CD8-positive, alpha-beta memory T cell (primary cell): ENCODE measurements at regions not wholly inside any gene's neighbourhood (a gene's known extent, or its start where the extent isn't known, plus 50 kb on each side); places are given as distances from the start of the nearest gene placed in this dataset.

Experiments used
- CTCF ChIA-PET: fragments of 350-600 bp; sonication (Branson Sonifier 250); formaldehyde crosslinking; loops from one replicate; lab custom pipeline; 2021; ENCODE audit warnings: antibody characterized with exemption; lab: Charles Lee
- POLR2A ChIA-PET: fragments of 350-600 bp; sonication (Branson Sonifier 250); formaldehyde crosslinking; loops from one replicate; lab custom pipeline; 2021; ENCODE audit warnings: antibody characterized with exemption; lab: Charles Lee
- DNase-seq, 5 donors: peaks; one replicate each; pipeline versions ENCODE4 v3.0.0 to v3.0.0-alpha.2; 2020 to 2022; ENCODE audit warnings: mixed read lengths in 1 of 5
- H3K27ac ChIP-seq: one replicate; pipeline ENCODE4 v1.7.0; 2013; ENCODE audit warnings: low read depth, mild to moderate bottlenecking, low read length, moderate library complexity
- H3K27me3 ChIP-seq: 2 replicates; pipeline ENCODE4 v1.7.0; 2013; ENCODE audit warnings: low read length, mild to moderate bottlenecking; ENCODE audit not compliant: insufficient read depth, poor library complexity, severe bottlenecking
- H3K36me3 ChIP-seq: 2 replicates; pipeline ENCODE4 v1.7.0; 2013; ENCODE audit warnings: mild to moderate bottlenecking, low read length, moderate library complexity; ENCODE audit not compliant: insufficient read depth
- H3K4me1 ChIP-seq: 2 replicates; pipeline ENCODE4 v1.7.0; 2013; ENCODE audit warnings: mild to moderate bottlenecking, low read length, moderate library complexity; ENCODE audit not compliant: insufficient read depth
- H3K4me3 ChIP-seq: 2 replicates; pipeline ENCODE4 v1.7.0; 2013; ENCODE audit warnings: mild to moderate bottlenecking, low read length
- H3K9me3 ChIP-seq: 2 replicates; pipeline ENCODE4 v1.7.0; 2013; ENCODE audit warnings: mild to moderate bottlenecking, low read length
- H3K27ac Mint-ChIP-seq, 8 donors: one replicate each; pipeline ENCODE4 v1.8.0; 2020 to 2021; ENCODE audit warnings: mixed read lengths in 8 of 8, mild to moderate bottlenecking in 6 of 8, inconsistent platforms in 3 of 8, moderate library complexity in 3 of 8
- H3K27me3 Mint-ChIP-seq, 2 donors: one replicate each; pipeline ENCODE4 v1.8.0; 2020 to 2021; ENCODE audit warnings: mixed read lengths in 2 of 2, mild to moderate bottlenecking in 1 of 2, moderate library complexity in 1 of 2
- H3K36me3 Mint-ChIP-seq, 3 donors: one replicate each; pipeline ENCODE4 v1.8.0; 2020 to 2021; ENCODE audit warnings: mixed read lengths in 3 of 3, inconsistent platforms in 1 of 3, mild to moderate bottlenecking in 1 of 3
- H3K4me1 Mint-ChIP-seq, 3 donors: one replicate each; pipeline ENCODE4 v1.8.0; 2020 to 2021; ENCODE audit warnings: mixed read lengths in 3 of 3, inconsistent platforms in 1 of 3, mild to moderate bottlenecking in 1 of 3
- H3K4me3 Mint-ChIP-seq, 7 donors: one replicate each; pipeline ENCODE4 v1.8.0; 2020 to 2021; ENCODE audit warnings: mixed read lengths in 7 of 7, mild to moderate bottlenecking in 6 of 7, moderate library complexity in 4 of 7, inconsistent platforms in 2 of 7
- H3K9me3 Mint-ChIP-seq, 5 donors: one replicate each; pipeline ENCODE4 v1.8.0; 2020 to 2022; ENCODE audit warnings: mixed read lengths in 5 of 5, mild to moderate bottlenecking in 3 of 5, moderate library complexity in 2 of 5, inconsistent platforms in 1 of 5

DNA sequence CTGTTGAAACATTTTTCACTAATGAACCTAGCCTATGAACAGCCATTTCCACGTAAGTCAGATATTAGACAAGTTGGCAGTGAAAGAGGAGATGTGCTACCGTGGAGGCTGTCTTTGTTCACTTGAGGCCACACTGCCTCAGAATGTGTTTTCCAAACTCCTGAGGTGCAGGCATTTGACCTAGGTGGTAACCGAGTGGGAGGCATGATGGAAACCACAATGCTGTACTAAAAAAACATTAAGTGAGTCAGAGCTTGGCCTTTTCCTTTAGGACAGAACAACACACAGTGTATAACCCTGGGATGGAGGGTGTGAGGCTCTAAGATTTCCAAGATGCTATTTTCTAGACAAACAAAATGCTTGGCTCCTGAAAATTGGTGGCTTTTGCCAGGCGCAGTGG, 406.3 kb downstream of the SOX2 start:
- no peaks in the 10 kb centered on the region for H3K27me3 ChIP-seq
- no peaks in the 10 kb centered on the region for H3K27me3 Mint-ChIP-seq
- H3K36me3 Mint-ChIP-seq = no peaks in the 10 kb centered on the region
- POLR2A ChIA-PET = no interaction called here
- DNase-seq = no peak
- no peaks in the 10 kb centered on the region for H3K36me3 ChIP-seq
- H3K27ac ChIP-seq = no peak overlapping the region
- no peak overlapping the region for H3K4me3 Mint-ChIP-seq
- H3K4me1 Mint-ChIP-seq = no peaks in the 10 kb centered on the region
- no peaks in the 10 kb centered on the region for H3K4me1 ChIP-seq
- H3K4me3 ChIP-seq = no peak overlapping the region
- CTCF ChIA-PET = no interaction called here
- H3K9me3 Mint-ChIP-seq = peaks cover 0 to 2% (median 0%) of the 10 kb centered on the region in 5 donors
- H3K27ac Mint-ChIP-seq = no peak overlapping the region
- no peaks in the 10 kb centered on the region for H3K9me3 ChIP-seq

DNA sequence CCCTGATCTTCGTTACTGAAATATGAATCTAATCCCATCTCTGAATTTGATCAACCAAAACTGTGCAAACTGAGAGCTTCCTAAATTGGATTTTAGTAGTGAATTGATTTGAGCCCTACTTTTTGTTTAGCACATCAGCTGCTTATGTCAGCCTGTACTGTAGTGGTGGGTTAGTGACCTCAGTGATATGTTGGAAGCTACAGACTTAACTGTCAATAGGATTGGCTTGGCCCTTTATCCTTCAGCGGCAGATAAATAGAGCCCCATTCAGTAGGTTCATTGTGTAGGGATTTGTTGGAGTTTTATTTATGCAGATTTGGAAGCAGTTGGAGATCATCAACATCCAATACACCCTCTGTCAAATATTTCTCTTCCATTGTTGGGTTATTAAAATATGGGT, 409.7 kb downstream of the SOX2 start:
- DNase-seq = no peak
- CTCF ChIA-PET = no interaction called here
- H3K27me3 ChIP-seq = no peaks in the 10 kb centered on the region
- H3K36me3 Mint-ChIP-seq = no peaks in the 10 kb centered on the region
- H3K27me3 Mint-ChIP-seq = no peaks in the 10 kb centered on the region
- no peaks in the 10 kb centered on the region for H3K4me1 Mint-ChIP-seq
- H3K36me3 ChIP-seq = no peaks in the 10 kb centered on the region
- H3K4me1 ChIP-seq = no peaks in the 10 kb centered on the region
- H3K27ac ChIP-seq = no peak overlapping the region
- no peak overlapping the region for H3K4me3 ChIP-seq
- no peaks in the 10 kb centered on the region for H3K9me3 ChIP-seq
- H3K27ac Mint-ChIP-seq = no peak overlapping the region
- peaks cover 0 to 4% (median 0%) of the 10 kb centered on the region in 5 donors for H3K9me3 Mint-ChIP-seq
- POLR2A ChIA-PET = no interaction called here
- H3K4me3 Mint-ChIP-seq = no peak overlapping the region

DNA sequence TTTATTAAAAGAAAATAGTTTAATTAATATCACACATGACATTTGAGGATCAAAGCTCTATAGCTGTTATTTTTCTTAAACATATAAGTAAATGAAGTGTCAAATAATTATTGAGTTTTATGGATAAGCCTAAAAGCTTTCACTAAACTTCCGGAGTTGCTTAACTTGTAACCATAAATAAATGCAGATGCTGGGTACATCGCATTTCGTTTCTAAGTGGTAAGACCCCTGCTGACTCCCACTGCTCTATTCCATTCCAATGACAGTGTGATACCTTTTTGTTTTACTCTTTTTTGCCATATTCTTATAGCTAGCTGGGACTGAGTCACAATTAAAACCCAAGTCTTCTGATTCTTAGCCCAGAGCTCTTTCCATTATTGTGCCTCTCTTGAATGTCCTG, 411.1 kb downstream of the SOX2 start:
- Histone ChIP-seq H3K4me1 (no peaks in the 10 kb centered on the region), H3K4me3 (no peak overlapping the region), H3K36me3 (no peaks in the 10 kb centered on the region), H3K27me3 (no peaks in the 10 kb centered on the region), H3K27ac (no peak overlapping the region), H3K9me3 (no peaks in the 10 kb centered on the region)
- Mint-ChIP-seq H3K9me3 (peaks cover 0 to 4% (median 2%) of the 10 kb centered on the region in 5 donors), H3K36me3 (no peaks in the 10 kb centered on the region), H3K27ac (no peak overlapping the region), H3K4me1 (no peaks in the 10 kb centered on the region), H3K27me3 (no peaks in the 10 kb centered on the region), H3K4me3 (no peak overlapping the region)
- ChIA-PET POLR2A (no interaction called here), CTCF (no interaction called here)
- no peak for DNase-seq

DNA sequence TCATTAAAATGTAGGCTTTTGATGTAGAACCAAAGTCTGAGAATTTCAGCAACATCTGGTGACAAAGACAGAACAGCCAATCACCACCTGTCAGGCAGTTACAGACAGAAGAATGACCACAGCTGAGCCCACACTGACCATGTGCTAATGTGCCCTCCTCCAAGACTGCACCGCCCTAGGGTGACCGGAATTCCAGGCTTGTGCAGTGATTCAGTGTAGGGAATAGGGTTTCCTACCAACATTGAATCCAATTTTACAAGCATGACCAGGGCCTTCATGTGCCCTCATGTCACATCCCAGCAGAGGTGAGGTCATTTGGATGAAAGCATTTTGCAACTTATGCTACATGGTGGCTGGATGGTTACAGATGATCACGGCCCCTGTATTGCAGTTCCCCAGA, 412.5 kb downstream of the SOX2 start:
- H3K9me3 ChIP-seq = no peaks in the 10 kb centered on the region
- no peak overlapping the region for H3K4me3 Mint-ChIP-seq
- no peak overlapping the region for H3K27ac ChIP-seq
- no peaks in the 10 kb centered on the region for H3K27me3 Mint-ChIP-seq
- no peak for DNase-seq
- no peaks in the 10 kb centered on the region for H3K27me3 ChIP-seq
- no peak overlapping the region for H3K4me3 ChIP-seq
- no peaks in the 10 kb centered on the region for H3K4me1 ChIP-seq
- H3K4me1 Mint-ChIP-seq = no peaks in the 10 kb centered on the region
- peaks cover 0 to 4% (median 2%) of the 10 kb centered on the region in 5 donors for H3K9me3 Mint-ChIP-seq
- no peaks in the 10 kb centered on the region for H3K36me3 Mint-ChIP-seq
- ChIA-PET CTCF (no interaction called here), POLR2A (no interaction called here)
- no peak overlapping the region for H3K27ac Mint-ChIP-seq
- H3K36me3 ChIP-seq = no peaks in the 10 kb centered on the region

DNA sequence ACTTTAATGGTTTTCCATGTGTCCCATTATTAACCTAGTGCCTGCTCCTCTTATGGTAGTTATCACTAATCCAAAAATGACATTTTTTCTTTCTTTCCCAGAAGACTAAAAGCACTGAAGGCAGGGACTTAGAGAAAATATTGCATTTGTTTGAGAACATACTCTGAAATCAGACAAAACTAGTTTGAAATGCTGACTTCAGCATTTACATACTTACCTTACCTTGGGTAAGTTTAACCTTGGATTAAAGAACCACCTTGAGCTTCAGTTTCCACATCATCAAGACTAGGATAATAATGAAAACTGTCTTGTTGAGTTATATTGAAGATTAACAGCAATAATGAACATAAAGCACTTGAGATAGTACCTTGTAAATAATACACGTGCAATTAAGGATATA, 413.0 kb downstream of the SOX2 start:
- Mint-ChIP-seq H3K4me3 (no peak overlapping the region), H3K27me3 (no peaks in the 10 kb centered on the region), H3K36me3 (no peaks in the 10 kb centered on the region), H3K4me1 (no peaks in the 10 kb centered on the region), H3K27ac (no peak overlapping the region), H3K9me3 (peaks cover 0 to 4% (median 2%) of the 10 kb centered on the region in 5 donors)
- ChIA-PET POLR2A (no interaction called here), CTCF (no interaction called here)
- H3K27me3 ChIP-seq = no peaks in the 10 kb centered on the region
- H3K36me3 ChIP-seq = no peaks in the 10 kb centered on the region
- no peak overlapping the region for H3K4me3 ChIP-seq
- H3K4me1 ChIP-seq = no peaks in the 10 kb centered on the region
- DNase-seq = no peak
- no peak overlapping the region for H3K27ac ChIP-seq
- no peaks in the 10 kb centered on the region for H3K9me3 ChIP-seq

DNA sequence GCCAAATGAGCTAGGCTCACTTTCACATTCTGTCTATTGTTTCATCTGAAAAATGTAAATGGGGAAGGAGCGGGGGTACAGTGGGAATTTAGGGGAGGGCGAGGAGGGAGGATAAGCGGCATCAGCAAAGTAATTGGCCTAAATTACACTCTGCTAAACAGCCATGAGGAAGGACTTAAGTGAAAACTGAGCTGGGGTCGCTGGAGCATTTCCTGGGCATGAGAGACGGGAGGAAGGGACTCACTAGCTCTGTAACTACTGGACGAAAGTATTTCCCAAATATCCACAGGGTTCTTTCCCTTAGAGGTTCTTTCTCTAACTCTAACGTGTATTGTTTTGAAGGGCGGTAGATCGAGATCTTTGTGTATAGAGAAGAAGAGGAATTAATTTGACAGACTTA, 418.0 kb downstream of the SOX2 start:
- ChIA-PET POLR2A (no interaction called here), CTCF (no interaction called here)
- Mint-ChIP-seq H3K4me3 (no peak overlapping the region), H3K27me3 (no peaks in the 10 kb centered on the region), H3K36me3 (no peaks in the 10 kb centered on the region), H3K9me3 (peaks cover 0 to 4% (median 0%) of the 10 kb centered on the region in 5 donors), H3K4me1 (no peaks in the 10 kb centered on the region), H3K27ac (no peak overlapping the region)
- Histone ChIP-seq H3K27ac (no peak overlapping the region), H3K27me3 (no peaks in the 10 kb centered on the region), H3K36me3 (no peaks in the 10 kb centered on the region), H3K4me1 (no peaks in the 10 kb centered on the region), H3K9me3 (no peaks in the 10 kb centered on the region), H3K4me3 (no peak overlapping the region)
- no peak for DNase-seq

DNA sequence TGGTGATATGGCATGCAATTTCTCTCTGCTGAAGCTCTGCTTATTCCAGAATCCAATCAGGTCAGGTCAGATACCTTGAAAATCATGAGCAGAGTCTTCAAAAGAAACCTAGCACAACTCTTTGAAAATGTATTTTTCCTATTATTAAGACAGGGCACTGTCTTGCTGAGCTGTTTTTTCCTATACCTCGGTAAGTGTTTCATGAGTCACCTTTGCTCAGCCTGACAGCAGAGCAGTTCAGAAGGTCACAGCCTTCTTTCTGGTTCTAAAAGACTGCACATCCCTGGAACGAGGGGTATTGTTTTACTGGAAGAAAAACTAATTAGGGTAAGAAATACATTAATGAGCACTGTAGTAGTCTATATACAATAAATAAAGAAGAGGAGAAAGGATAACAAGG, 422.0 kb downstream of the SOX2 start:
- no peaks in the 10 kb centered on the region for H3K27me3 ChIP-seq
- DNase-seq = no peak
- H3K36me3 ChIP-seq = no peaks in the 10 kb centered on the region
- H3K4me1 ChIP-seq = no peaks in the 10 kb centered on the region
- no peaks in the 10 kb centered on the region for H3K9me3 Mint-ChIP-seq
- H3K36me3 Mint-ChIP-seq = no peaks in the 10 kb centered on the region
- no peak overlapping the region for H3K27ac Mint-ChIP-seq
- H3K4me3 ChIP-seq = no peak overlapping the region
- H3K27me3 Mint-ChIP-seq = no peaks in the 10 kb centered on the region
- no peaks in the 10 kb centered on the region for H3K4me1 Mint-ChIP-seq
- no peak overlapping the region for H3K27ac ChIP-seq
- CTCF ChIA-PET = no interaction called here
- H3K4me3 Mint-ChIP-seq = no peak overlapping the region
- no peaks in the 10 kb centered on the region for H3K9me3 ChIP-seq
- POLR2A ChIA-PET = no interaction called here

DNA sequence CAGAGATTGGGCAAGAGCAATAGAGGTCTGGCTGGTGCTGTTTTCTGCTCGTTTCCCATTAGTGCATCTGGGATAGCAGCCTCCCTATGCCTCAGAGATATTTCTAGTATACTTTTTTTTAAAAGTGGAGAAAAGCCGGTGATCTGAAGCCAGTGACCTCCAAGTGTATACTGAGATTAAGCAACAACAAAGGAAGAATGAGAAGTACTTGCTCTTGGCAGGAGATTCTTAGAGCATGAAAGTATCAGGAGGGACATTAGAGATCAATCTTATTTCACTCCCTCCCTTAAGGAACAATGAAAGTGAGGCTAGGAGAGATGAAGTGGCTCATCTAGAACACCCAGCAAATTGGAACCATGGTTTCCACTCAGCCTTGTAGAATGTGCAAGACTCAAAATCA, 423.3 kb downstream of the SOX2 start:
- no peak overlapping the region for H3K4me3 ChIP-seq
- H3K27me3 Mint-ChIP-seq = no peaks in the 10 kb centered on the region

More for the DNA sequence above, 423.3 kb downstream of the SOX2 start:
- no peaks in the 10 kb centered on the region for H3K27me3 ChIP-seq
- no peak for DNase-seq
- H3K9me3 ChIP-seq = no peaks in the 10 kb centered on the region
- no peaks in the 10 kb centered on the region for H3K4me1 ChIP-seq
- Mint-ChIP-seq H3K4me3 (no peak overlapping the region), H3K4me1 (no peaks in the 10 kb centered on the region), H3K36me3 (no peaks in the 10 kb centered on the region), H3K27ac (no peak overlapping the region), H3K9me3 (no peaks in the 10 kb centered on the region)
- no peak overlapping the region for H3K27ac ChIP-seq
- ChIA-PET POLR2A (no interaction called here), CTCF (no interaction called here)
- H3K36me3 ChIP-seq = no peaks in the 10 kb centered on the region
